Left ventricle myocardium inferior (tissue), 1 donor: ENCODE measurements at regions not wholly inside any gene's neighbourhood (a gene's known extent, or its start where the extent isn't known, plus 50 kb on each side); places are given as distances from the start of the nearest gene placed in this dataset.
"Not testable (repeated sequence)": the region's sequence is repeated elsewhere in the genome, so short reads cannot be mapped to it uniquely, and the experiment has no call there.

Experiments
- DNase-seq: peaks from one replicate; pipeline ENCODE4 v3.0.0-alpha.2; 2020
- H3K27ac ChIP-seq: fragments of 200-600 bp; replicated peaks from 2 replicates; pipeline ENCODE4 v1.8.0; 2021
- H3K27me3 ChIP-seq: fragments of 200-600 bp; 2 replicates; pipeline ENCODE4 v1.8.0; 2021; ENCODE audit warnings: low read depth
- H3K36me3 ChIP-seq: fragments of 200-600 bp; 2 replicates; pipeline ENCODE4 v1.8.0; 2021
- H3K4me1 ChIP-seq: fragments of 200-600 bp; 2 replicates; pipeline ENCODE4 v1.8.0; 2021
- H3K4me3 ChIP-seq: fragments of 200-600 bp; 2 replicates; pipeline ENCODE4 v1.8.0; 2021; ENCODE audit warnings: mild to moderate bottlenecking, moderate library complexity
- H3K9me3 ChIP-seq: fragments of 200-600 bp; replicated peaks from 2 replicates; pipeline ENCODE4 v1.8.0; 2021
- intact Hi-C: fragments of 100-400 bp; cut with micrococcal nuclease; formaldehyde crosslinking; loops from one replicate; pipeline ENCODE4 v1.11.0; 2022
- TF ChIP-seq, protein P1 (sequence below): fragments of 200-600 bp; IDR thresholded peaks from 2 replicates; pipeline ENCODE4 v1.8.0; 2021; ENCODE audit warnings: antibody characterized with exemption, mild to moderate bottlenecking, borderline replicate concordance
- donor health status: DM: no; HTN: yes; CAD: no; lungs with severe emphysema.

DNA sequence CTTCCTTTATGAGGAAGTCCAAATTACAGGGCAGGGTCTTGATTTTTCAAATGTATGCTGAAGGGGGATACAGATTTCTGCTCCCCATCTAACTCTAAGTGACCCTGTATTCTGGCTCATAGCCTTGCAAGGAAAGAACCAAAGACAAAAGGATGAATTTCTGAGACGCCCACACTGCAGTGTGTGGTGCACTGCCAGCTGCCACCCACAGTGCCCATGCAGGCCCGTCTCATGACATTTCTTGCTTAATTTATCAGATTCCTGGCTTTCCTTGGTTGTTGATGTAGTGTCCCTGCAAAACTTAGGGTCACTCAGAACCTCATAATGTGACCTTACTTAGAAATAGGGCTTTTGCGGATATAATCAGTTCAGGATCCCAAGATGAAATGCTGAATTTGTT lies 68.0 kb downstream of the CBLN4 start:
- peaks cover 31% of the 10 kb centered on the region for H3K9me3 ChIP-seq
- no peak overlapping the region for H3K4me3 ChIP-seq
- no peaks in the 10 kb centered on the region for H3K36me3 ChIP-seq
- intact Hi-C loops, result no loop called here
- no peak overlapping the region for H3K27ac ChIP-seq
- H3K4me1 ChIP-seq, result no peaks in the 10 kb centered on the region
- no peak for DNase-seq
- TF ChIP-seq, protein P1, sequence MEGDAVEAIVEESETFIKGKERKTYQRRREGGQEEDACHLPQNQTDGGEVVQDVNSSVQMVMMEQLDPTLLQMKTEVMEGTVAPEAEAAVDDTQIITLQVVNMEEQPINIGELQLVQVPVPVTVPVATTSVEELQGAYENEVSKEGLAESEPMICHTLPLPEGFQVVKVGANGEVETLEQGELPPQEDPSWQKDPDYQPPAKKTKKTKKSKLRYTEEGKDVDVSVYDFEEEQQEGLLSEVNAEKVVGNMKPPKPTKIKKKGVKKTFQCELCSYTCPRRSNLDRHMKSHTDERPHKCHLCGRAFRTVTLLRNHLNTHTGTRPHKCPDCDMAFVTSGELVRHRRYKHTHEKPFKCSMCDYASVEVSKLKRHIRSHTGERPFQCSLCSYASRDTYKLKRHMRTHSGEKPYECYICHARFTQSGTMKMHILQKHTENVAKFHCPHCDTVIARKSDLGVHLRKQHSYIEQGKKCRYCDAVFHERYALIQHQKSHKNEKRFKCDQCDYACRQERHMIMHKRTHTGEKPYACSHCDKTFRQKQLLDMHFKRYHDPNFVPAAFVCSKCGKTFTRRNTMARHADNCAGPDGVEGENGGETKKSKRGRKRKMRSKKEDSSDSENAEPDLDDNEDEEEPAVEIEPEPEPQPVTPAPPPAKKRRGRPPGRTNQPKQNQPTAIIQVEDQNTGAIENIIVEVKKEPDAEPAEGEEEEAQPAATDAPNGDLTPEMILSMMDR, result no peak
- H3K27me3 ChIP-seq, result no peaks in the 10 kb centered on the region

DNA sequence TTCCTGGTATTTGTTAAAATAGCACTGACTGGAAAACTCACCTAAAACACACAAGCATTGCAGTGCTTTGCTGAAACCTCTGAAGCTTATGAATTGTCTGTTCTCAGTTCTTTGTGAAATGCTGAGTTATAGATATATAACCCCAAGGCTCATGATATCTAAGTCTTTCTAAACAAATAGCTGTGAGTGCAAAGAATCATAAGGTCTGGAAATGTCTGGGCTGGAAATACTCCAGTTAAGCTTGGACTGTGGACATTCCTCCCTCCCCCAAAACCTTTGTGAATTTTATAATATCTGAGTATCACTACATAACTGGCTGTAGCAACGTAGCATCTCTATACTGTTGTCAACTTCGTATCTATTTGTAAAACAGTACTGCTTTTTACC lies 69.1 kb downstream of the CBLN4 start:
- Histone ChIP-seq H3K27ac (no peak overlapping the region), H3K4me1 (no peaks in the 10 kb centered on the region), H3K27me3 (no peaks in the 10 kb centered on the region), H3K9me3 (peaks cover 26% of the 10 kb centered on the region), H3K4me3 (no peak overlapping the region), H3K36me3 (no peaks in the 10 kb centered on the region)
- intact Hi-C loops, result no loop called here
- TF ChIP-seq, protein P1, result no peak
- no peak for DNase-seq

DNA sequence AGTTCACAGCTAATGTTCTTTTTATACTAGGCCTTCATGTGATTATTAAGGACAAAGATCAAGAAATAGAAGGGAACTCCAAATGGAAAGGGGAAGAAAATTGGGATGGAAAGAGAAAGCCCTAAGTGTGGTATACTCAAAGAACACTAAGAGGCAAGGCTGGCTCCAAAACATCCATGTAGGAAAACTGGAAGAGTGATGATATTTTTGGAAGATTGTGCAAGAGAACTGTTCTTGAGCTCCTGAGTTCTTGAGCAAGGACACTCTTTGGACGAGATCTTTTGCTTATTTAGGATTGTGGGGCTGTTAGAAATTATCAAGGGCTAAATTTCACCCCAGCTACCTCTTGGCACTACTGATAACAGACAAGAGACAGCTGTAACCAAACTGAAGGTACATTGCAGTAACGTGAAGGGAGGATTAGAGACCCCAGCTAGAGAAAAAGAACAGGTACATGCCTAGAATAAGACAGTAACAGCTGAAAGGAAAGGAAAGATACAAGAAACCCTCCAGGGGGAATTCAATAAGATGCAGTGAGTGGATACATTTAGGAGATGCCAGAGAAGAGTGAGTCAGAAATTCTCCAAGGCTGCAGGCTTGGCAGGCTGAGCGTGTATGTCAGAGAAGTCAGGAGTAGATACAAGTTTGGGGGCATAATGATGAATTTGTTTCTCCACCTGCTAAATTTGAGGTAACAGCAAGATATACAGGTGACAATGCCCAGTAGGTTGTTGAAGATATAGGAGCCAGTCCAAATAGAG lies 69.7 kb downstream of the CBLN4 start:
- no peak overlapping the region for H3K27ac ChIP-seq
- H3K9me3 ChIP-seq, result peaks cover 26% of the 10 kb centered on the region
- TF ChIP-seq, protein P1, result no peak
- H3K4me1 ChIP-seq, result no peaks in the 10 kb centered on the region
- intact Hi-C loops, result no loop called here
- no peaks in the 10 kb centered on the region for H3K36me3 ChIP-seq
- no peak for DNase-seq
- no peak overlapping the region for H3K4me3 ChIP-seq
- H3K27me3 ChIP-seq, result no peaks in the 10 kb centered on the region

DNA sequence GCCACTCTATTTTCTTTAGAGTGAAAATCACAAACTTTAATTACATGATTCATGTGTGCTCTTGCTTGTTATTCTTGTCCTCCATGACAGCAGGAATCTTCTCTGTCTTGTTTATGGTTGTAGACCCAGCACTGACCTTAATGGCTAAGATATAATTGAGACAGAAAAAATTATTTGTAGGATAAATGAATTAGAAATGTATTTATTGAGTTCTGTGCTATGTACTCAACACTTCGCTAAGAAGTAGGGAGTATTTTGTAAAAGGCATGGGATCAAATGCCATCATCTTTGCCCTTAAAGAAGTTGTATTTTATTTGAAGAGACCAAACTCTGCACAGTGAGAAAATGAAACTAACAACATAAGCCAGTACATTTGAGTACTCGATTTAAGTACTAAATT lies 71.2 kb downstream of the CBLN4 start:
- no peaks in the 10 kb centered on the region for H3K27me3 ChIP-seq
- no peak overlapping the region for H3K27ac ChIP-seq
- no peak for DNase-seq
- no peaks in the 10 kb centered on the region for H3K4me1 ChIP-seq
- H3K36me3 ChIP-seq, result no peaks in the 10 kb centered on the region
- intact Hi-C loops, result no loop called here
- H3K4me3 ChIP-seq, result no peak overlapping the region
- H3K9me3 ChIP-seq, result peaks cover 13% of the 10 kb centered on the region
- TF ChIP-seq, protein P1, result no peak

DNA sequence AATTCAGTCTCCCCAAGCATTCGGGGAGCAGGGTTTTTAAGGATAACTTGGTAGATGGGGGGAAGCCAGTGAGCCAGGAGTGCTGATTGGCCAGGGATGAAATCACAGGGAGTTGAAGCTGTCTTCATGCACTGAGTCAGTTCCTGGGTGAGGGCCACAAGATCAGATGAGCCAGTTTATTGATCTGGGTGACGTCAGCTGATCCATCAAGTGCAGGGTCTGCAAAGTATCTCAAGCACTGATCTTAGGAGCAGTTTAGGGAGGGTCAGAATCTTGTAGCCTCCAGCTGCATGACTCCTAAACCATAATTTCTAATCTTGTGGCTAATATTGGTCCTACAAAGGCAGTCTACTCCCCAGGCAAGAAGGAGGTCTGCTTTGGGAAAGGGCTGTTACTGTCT lies 74.4 kb downstream of the CBLN4 start:
- H3K27ac ChIP-seq, H3K4me3 ChIP-seq, intact Hi-C loops, DNase-seq, H3K9me3 ChIP-seq, H3K4me1 ChIP-seq, H3K36me3 ChIP-seq, H3K27me3 ChIP-seq: not testable (repeated sequence)

DNA sequence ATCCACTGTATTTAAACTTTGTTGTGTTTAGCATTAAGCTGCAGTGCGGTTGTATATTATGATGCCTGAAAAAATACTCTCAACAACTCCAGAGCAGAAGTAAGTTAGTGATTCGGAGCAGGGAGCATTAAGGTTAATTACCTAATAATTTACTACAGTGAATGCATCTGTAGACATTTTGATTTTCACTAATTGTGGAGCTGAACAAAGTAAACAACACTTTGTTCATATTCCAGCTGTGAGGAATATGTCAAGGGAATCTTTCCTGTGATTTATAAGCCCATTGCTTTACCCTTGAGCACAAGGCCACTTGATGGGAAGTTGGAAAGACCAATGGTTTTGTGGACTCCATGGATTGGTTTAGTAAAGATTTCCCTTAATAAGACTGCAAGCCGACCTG lies 77.1 kb downstream of the CBLN4 start:
- Histone ChIP-seq H3K4me3 (no peak overlapping the region), H3K27ac (no peak overlapping the region), H3K4me1 (no peaks in the 10 kb centered on the region), H3K36me3 (no peaks in the 10 kb centered on the region), H3K9me3 (peaks cover 13% of the 10 kb centered on the region), H3K27me3 (no peaks in the 10 kb centered on the region)
- TF ChIP-seq, protein P1, result no peak
- DNase-seq, result no peak
- intact Hi-C loops, result no loop called here
